D721Med (cell line): ENCODE measurements at regions not wholly inside any gene's neighbourhood (a gene's known extent, or its start where the extent isn't known, plus 50 kb on each side); places are given as distances from the start of the nearest gene placed in this dataset.

ENCODE experiments used
- DNase-seq: peaks from one replicate; pipeline ENCODE4 v3.0.0; 2011; ENCODE audit warnings: low spot score; ENCODE audit not compliant: insufficient read length
- FAIRE-seq: peaks from 2 replicates; lab custom pipeline; 2011; peaks lifted over from hg19 to GRCh38; lab: Jason Lieb, UNC
- CTCF ChIP-seq: IDR thresholded peaks from 2 replicates; pipeline ENCODE4 v1.5.1; 2012; ENCODE audit warnings: mild to moderate bottlenecking, control low read depth; ENCODE audit not compliant: insufficient read depth; ENCODE audit errors: missing control alignments

GRCh38 chr2:190804182-190804795 lies 76.3 kb upstream of the GLS start:
- no peak for FAIRE-seq
- TF ChIP-seq CTCF, result peak; percentile 36
- DNase-seq, result no peak

GRCh38 chr2:190805126-190805525 lies 75.5 kb upstream of the GLS start:
- no peak for FAIRE-seq
- no peak for DNase-seq
- TF ChIP-seq CTCF, result no peak

GRCh38 chr2:190805843-190806242 lies 74.8 kb upstream of the GLS start:
- no peak for TF ChIP-seq CTCF
- DNase-seq (no peak), FAIRE-seq (no peak)

GRCh38 chr2:190807886-190808285 lies 72.7 kb upstream of the GLS start:
- FAIRE-seq, result no peak
- no peak for DNase-seq
- no peak for TF ChIP-seq CTCF

- no peak for TF ChIP-seq CTCF
- DNase-seq, result no peak
- FAIRE-seq, result no peak
Measured at GRCh38 chr2:190809139-190809764, 71.4 kb upstream of the GLS start.

- FAIRE-seq, result no peak
- TF ChIP-seq CTCF, result no peak
- no peak for DNase-seq
Measured at GRCh38 chr2:190809876-190810525, 70.6 kb upstream of the GLS start.
